Fibroblast of peridontal ligament (primary cell): ENCODE measurements at regions not wholly inside any gene's neighbourhood (a gene's known extent, or its start where the extent isn't known, plus 50 kb on each side); places are given as distances from the start of the nearest gene placed in this dataset.
"Not testable (repeated sequence)": the region's sequence is repeated elsewhere in the genome, so short reads cannot be mapped to it uniquely, and the experiment has no call there.

Source experiments
- DNase-seq: peaks from one replicate; pipeline ENCODE4 v3.0.0-alpha.2; 2010; ENCODE audit errors: extremely low read depth

DNA sequence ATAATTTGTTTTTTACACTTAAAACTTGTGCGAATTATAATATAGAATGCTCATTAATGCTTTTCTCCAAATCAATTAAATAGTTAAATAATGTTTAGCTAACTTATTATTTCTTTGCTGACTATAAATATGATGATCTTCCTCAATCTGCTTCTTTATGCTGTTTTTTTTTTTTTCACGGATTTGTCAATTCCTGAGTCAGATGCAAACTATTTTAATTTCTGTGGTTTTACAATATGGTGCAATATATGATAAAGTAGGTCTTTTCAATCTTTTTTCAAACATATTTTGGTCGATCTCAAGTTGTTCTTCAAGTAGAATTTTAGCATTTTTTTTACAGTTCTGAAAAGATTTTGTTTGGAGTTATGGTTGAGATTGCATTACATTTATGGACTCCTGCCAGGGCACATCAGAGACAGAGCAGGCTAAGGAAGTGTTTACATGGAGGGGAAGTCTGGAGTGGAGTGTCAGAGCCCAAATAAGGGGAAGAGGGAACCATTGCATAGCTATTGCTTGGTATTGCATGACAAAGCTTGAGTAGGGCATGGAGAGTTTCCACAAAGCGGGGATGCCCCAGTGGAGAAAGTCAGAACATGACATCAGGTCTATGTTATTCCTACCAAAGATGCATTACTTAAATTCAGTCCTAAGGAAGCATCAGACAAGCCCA lies 204.4 kb downstream of the OTUD1 start:
- DNase-seq: peak; percentile 22

DNA sequence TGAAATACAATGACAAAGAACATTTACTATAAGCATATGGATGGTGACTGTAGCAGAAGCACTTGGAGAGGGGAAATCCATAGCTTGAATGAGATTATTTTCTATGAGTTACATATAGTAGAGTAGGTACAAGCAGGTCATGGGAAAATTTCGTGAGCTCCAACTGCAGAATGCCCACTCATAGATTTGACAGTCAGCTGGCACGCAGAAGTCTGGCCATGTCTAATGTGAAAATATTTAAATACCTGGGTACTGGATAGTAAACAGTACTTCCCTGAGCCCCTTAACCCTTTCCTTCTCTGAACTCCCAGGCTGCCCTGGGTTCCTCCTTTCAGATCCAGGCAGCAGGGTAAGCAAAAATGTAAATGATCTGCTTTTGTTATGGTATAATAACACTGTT lies 209.7 kb downstream of the OTUD1 start:
- no peak for DNase-seq

DNA sequence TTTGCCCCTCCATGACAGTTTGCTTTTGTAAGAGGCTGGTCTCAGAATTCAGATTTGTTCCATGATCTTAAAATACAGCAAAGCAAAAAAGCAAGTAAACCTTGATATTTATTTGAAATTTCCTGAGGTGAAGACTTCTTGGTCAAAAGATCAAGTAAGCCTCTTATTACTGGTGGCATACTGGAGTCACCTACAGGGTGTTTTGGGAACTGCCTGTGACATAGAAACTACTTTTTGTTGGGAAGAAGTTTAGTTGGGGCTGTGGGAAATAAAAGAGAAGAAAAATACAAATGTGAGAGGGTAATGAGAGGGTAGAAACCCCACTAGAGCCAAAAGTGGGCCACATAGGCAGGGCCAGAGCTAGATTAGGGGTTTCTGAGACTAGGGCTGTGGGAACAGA lies 217.9 kb downstream of the OTUD1 start:
- no peak for DNase-seq

DNA sequence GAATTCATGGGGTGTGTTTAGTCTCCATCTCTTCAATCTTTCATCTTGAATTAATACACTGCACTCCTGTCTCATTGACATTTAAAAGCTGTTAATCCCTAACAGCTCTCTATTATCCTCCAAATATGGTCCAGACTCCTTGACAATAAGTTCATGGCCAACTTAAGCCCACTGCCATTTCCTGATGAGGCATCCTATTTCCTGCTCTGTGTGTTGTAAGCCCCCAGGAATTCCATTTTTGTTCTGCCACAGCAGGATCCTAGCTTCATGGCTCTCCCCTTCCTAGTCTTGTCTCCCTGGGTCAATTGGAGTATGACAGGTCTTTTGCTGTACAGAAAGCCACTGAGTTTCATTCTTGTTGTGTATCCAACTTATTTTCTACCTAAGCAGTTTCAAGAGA lies 218.8 kb downstream of the OTUD1 start:
- DNase-seq: no peak

GRCh38 chr10:23671866-23672265 lies 233.0 kb downstream of the OTUD1 start:
- not testable (repeated sequence) for DNase-seq

- DNase-seq: no peak
These were observed 236.7 kb downstream of the OTUD1 start for GRCh38 chr10:23675585-23675984.

- DNase-seq: no peak
These were observed 237.4 kb downstream of the OTUD1 start for GRCh38 chr10:23676296-23676695.

GRCh38 chr10:23686722-23687121 lies 247.8 kb downstream of the OTUD1 start:
- DNase-seq: no peak

- DNase-seq: no peak
These were observed 253.9 kb downstream of the OTUD1 start for GRCh38 chr10:23692736-23693135.

DNA sequence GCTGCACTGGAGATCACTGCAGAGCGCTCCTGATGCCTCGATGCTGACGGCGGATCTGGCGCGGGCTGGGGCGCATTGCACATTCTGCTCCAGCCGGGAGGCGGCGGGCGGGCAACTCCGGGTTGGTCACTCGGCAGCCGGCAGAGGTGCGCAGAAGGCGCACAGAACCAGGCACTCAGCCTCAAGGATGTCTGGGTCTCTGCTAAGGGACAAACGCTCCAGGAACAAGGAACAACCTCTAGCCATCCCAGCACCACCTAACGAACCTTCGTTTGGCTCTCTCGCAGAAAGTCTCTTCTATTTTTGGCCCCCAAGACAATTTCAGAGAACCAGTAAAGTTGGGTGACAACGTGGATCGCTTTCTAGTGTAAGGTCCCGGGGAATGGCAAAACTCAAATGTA lies 254.6 kb downstream of the OTUD1 start:
- no peak for DNase-seq

DNA sequence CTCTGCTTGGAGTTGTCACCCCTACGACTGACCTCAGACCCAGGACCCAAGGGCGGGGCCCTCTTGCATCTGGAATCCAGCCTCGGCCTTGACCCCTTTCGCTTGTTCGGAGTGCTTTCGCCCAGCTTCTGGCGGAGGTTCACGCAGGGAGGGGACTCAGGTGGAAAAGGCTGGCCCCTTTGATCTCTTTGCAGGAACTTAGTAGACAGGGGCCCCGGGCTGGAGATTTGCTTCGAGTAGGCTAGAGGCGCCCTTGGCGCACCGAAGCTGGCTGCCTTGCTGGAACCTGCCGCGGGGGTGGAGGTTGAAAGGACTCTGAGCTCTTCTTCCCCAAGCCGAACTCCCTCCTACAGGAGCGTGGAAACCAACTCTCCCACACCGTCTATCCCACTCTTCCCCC lies 255.1 kb downstream of the OTUD1 start:
- no peak for DNase-seq

DNA sequence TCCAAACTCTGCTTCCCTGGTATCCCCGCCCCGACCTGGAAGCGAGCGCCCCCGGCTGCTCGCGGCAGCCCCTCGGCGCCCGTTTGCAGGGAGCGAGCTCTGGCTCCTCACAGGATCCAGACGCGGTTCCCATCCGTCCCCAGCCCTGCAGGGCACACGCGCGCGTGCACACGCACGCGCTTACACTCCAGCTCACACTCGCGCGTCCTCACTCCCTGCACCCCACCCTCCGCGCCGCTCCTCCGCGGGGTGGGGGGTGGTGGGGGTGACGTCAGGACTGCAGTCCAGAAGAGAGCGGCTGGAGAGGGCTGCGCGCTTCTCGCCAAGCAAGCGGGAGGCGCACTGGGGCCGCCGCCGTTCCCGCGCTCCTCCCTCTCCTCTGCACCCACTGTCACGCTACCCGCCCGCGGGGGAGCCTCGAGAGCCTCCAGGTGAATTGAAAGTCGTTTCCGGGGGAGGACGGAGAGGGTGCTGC lies 255.6 kb downstream of the OTUD1 start:
- DNase-seq: no peak

- no peak for DNase-seq
These were observed 256.3 kb downstream of the OTUD1 start for GRCh38 chr10:23694921-23695824.

DNA sequence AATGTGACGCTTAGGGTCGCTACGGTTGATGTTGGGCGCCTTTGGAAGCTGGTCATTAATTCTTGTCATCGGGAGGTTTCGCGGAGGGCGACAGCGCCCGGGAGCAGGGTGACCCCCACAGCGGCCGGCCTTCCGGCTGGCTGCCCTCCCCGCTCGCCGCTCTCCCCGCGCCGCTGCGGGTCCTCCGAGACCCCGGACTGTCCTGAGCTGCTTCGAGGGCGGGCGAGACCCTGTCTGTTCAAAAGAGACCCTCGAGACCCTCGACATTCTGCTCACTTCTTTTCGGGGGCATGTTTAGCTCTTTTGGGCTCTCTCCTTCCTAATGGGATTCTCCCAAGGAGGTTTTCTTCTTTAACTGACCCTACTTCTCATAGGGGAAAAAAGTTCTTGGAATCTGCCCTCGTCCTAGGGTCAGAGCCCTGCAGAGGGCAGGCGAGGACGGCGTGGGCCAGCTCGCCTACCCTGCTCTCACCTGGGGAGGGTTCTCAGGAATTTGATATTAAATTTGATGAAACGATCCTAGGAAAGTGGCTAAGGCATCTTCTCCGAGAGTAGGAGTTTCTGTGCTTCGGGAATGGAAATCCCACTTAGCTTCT lies 257.0 kb downstream of the OTUD1 start:
- DNase-seq: no peak

GRCh38 chr10:23696476-23696875 lies 257.6 kb downstream of the OTUD1 start:
- DNase-seq: no peak

DNA sequence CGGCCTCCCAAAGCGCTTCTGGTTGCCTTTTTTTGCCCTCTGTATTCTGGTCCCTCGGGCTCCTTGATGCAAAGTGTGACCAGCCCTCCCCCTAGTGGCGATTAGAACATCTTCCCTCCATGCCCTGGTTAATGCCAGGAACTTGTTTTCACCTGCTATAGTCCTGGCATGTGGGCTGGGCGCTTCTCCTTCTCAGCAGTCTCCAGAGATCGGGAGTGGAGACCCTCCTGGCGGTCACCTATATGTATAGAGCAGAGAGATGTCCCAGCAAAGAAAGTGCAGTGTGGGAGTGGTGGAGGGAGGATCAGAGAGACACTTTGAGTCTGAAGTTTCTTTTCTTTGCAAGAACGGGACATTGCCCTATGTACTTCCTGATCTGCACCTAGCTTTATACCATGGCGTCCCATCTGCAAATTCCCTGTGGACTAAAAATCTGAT lies 264.1 kb downstream of the OTUD1 start:
- DNase-seq: peak; percentile 13

DNA sequence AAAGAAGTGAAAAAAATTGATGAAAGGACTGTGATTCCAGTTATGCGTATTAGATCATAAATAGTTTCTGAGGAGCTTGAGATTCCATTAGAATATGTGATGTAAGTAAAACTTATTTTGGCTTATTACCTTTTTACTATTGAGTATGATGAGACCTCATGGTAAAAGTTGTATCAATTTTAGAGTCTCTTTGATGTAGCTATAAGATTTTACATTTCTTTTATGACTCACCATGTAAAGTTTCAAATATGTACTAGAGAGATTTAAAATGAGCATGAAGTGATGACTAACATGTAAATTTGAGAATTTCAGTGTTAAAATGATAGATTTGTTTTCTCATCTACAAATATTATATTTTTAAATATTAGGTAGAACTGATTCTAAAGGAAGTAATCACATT lies 276.5 kb downstream of the OTUD1 start:
- DNase-seq: no peak

- DNase-seq: no peak
These were observed 279.0 kb downstream of the OTUD1 start for GRCh38 chr10:23717913-23718312.

- DNase-seq: no peak
These were observed 280.1 kb downstream of the OTUD1 start for GRCh38 chr10:23718946-23719345.

- DNase-seq: no peak
These were observed 284.9 kb downstream of the OTUD1 start for GRCh38 chr10:23723796-23724195.

DNA sequence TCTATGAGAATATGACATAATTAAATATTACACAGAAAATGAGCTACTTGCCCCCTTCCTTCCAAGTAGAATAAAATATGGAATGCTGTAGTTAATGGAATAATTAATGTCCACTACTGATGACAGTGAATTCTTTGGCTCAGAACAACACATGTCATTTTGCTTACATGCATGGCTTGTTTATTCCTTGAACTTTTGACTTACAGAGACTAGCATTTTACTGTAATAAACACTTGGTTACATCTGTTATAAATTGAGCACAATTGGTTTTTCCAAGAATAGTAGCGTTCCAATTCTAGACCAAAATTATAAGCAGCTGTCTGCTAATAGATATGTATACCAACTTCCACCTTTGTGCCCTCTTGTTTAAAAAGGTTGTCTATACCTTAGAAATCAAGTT lies 286.7 kb downstream of the OTUD1 start:
- no peak for DNase-seq

DNA sequence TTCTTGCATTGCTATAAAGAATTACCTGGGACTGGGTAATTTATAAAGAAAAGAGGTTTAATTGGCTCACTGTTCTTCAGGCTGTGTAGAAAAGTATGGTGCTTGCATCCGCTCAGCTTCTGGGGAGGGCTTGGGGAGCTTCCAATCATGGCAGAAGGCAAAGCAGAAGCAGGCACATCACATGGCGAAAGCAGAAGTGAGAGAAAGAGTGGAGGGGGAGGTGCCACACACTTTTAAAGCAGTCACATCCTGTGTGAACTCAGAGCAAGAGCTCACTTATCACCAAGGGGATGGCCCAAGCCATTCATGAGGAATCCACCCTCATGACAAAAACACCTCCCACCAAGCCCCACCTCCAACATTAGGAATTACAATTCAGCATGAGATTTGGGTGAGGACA lies 303.5 kb downstream of the OTUD1 start:
- DNase-seq: no peak

- DNase-seq: no peak
These were observed 303.9 kb downstream of the OTUD1 start for GRCh38 chr10:23742807-23743206.
